ENCODE measurements at regions not wholly inside any gene's neighbourhood (a gene's known extent, or its start where the extent isn't known, plus 50 kb on each side); places are given as distances from the start of the nearest gene placed in this dataset.
"Not testable (repeated sequence)": the region's sequence is repeated elsewhere in the genome, so short reads cannot be mapped to it uniquely, and the experiment has no call there.

DNA sequence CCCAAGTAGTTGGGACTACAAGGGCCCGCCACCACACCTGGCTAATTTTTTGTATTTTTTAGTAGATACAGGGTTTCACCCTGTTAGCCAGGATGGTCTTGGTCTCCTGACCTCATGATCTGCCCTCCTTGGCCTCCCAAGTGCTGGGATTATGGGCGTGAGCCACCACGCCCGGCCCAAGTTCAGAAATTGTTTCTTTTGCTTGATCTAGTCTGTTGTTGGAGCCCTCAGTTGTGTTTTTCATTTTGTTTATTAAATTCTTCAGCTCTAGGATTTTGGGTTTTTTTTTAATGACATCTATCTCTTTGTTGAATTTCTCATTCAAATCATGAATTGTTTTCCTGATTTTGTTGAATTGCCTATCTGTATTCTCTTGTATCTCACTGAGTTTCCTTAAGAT lies 80.8 kb downstream of the BUB3 start:
- TF ChIP-seq, protein P1, sequence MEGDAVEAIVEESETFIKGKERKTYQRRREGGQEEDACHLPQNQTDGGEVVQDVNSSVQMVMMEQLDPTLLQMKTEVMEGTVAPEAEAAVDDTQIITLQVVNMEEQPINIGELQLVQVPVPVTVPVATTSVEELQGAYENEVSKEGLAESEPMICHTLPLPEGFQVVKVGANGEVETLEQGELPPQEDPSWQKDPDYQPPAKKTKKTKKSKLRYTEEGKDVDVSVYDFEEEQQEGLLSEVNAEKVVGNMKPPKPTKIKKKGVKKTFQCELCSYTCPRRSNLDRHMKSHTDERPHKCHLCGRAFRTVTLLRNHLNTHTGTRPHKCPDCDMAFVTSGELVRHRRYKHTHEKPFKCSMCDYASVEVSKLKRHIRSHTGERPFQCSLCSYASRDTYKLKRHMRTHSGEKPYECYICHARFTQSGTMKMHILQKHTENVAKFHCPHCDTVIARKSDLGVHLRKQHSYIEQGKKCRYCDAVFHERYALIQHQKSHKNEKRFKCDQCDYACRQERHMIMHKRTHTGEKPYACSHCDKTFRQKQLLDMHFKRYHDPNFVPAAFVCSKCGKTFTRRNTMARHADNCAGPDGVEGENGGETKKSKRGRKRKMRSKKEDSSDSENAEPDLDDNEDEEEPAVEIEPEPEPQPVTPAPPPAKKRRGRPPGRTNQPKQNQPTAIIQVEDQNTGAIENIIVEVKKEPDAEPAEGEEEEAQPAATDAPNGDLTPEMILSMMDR (IDR thresholded peaks at IDR 0.05) = not testable (repeated sequence)
- not testable (repeated sequence) for TF ChIP-seq POLR2A (IDR thresholded peaks at IDR 0.05)

Measured in esophagus squamous epithelium (tissue), 4 donors.